Keratinocyte (primary cell): ENCODE measurements at regions not wholly inside any gene's neighbourhood (a gene's known extent, or its start where the extent isn't known, plus 50 kb on each side); places are given as distances from the start of the nearest gene placed in this dataset.

Source experiments
- DNase-seq: peaks from one replicate; pipeline ENCODE4 v3.0.0-alpha.2; 2011; ENCODE audit warnings: low read depth, missing footprints, low spot score
- FAIRE-seq: peaks from 2 replicates; lab custom pipeline; 2011; peaks lifted over from hg19 to GRCh38; lab: Jason Lieb, UNC
- H2AFZ ChIP-seq: 2 replicates; pipeline ENCODE4 v1.6.0; 2012; ENCODE audit warnings: low read length, control low read depth, inconsistent platforms; ENCODE audit not compliant: control insufficient read depth
- H3K27ac ChIP-seq: 2 replicates; pipeline ENCODE4 v1.5.1; 2011; ENCODE audit warnings: low read length; ENCODE audit not compliant: control insufficient read depth, insufficient read depth
- H3K27me3 ChIP-seq: 3 replicates; pipeline ENCODE4 v1.6.0; 2011; ENCODE audit warnings: low read length; ENCODE audit not compliant: control insufficient read depth, insufficient read depth; ENCODE audit errors: extremely low read depth
- H3K36me3 ChIP-seq, 2 experiments: 2 replicates in 1 of 2; 3 replicates in 1 of 2; pipeline ENCODE4 v1.5.1; 2011; ENCODE audit warnings: low read length in 2 of 2, mild to moderate bottlenecking in 1 of 2; ENCODE audit not compliant: control insufficient read depth in 2 of 2, insufficient read depth in 2 of 2; ENCODE audit errors: extremely low read depth in 1 of 2
- H3K4me1 ChIP-seq: 3 replicates; pipeline ENCODE4 v1.5.1; 2011; ENCODE audit warnings: low read length; ENCODE audit not compliant: control insufficient read depth, insufficient read depth; ENCODE audit errors: extremely low read depth
- H3K4me2 ChIP-seq: 3 replicates; pipeline ENCODE4 v1.6.0; 2011; ENCODE audit warnings: low read depth, low read length; ENCODE audit not compliant: control insufficient read depth, insufficient read depth; ENCODE audit errors: extremely low read depth
- H3K4me3 ChIP-seq, 3 experiments: fragments of 200-600 bp in 1 of 3; sonication (generic) in 1 of 3; 2 replicates in 2 of 3; 3 replicates in 1 of 3; pipeline ENCODE4 v1.5.1; 2011 to 2016; ENCODE audit warnings: low read length in 3 of 3, mild to moderate bottlenecking in 3 of 3, control low read depth in 2 of 3, inconsistent platforms in 1 of 3, low read depth in 1 of 3, mixed read lengths in 1 of 3, mixed run types in 1 of 3, moderate library complexity in 1 of 3; ENCODE audit not compliant: control insufficient read depth in 2 of 3, insufficient read depth in 2 of 3; ENCODE audit errors: extremely low read depth in 1 of 3
- H3K79me2 ChIP-seq: 2 replicates; pipeline ENCODE4 v1.6.0; 2012; ENCODE audit warnings: low read length; ENCODE audit not compliant: control insufficient read depth, insufficient read depth
- H3K9ac ChIP-seq: 3 replicates; pipeline ENCODE4 v1.6.0; 2011; ENCODE audit warnings: low read length; ENCODE audit not compliant: control insufficient read depth, insufficient read depth; ENCODE audit errors: extremely low read depth
- H3K9me1 ChIP-seq: 3 replicates; pipeline ENCODE4 v1.6.0; 2011; ENCODE audit warnings: low read length; ENCODE audit not compliant: control insufficient read depth, insufficient read depth; ENCODE audit errors: extremely low read depth
- H3K9me3 ChIP-seq: 2 replicates; pipeline ENCODE4 v1.5.1; 2012; ENCODE audit warnings: low read depth, low read length; ENCODE audit not compliant: control insufficient read depth
- H4K20me1 ChIP-seq: 3 replicates; pipeline ENCODE4 v1.6.0; 2011; ENCODE audit warnings: low read length; ENCODE audit not compliant: control insufficient read depth, insufficient read depth; ENCODE audit errors: extremely low read depth
- EZH2 ChIP-seq: IDR thresholded peaks from one replicate; pipeline ENCODE4 v1.6.1; 2012; ENCODE audit warnings: inconsistent platforms, mild to moderate bottlenecking, low read length, moderate library complexity
- dilution Hi-C: fragments of 300-500 bp; cut with MboI; formaldehyde crosslinking; loops from one replicate; pipeline ENCODE4 v1.7.0; 2020; ENCODE audit warnings: low sequenced_read_pairs; ENCODE audit not compliant: extremely low pct_ligation_motif_present
- TF ChIP-seq, protein P1 (sequence below), 3 experiments: IDR thresholded peaks in 1 of 3; conservative IDR thresholded peaks in 1 of 3; optimal IDR thresholded peaks in 1 of 3; 2 replicates in 2 of 3; 3 replicates in 1 of 3; pipeline versions ENCODE3 to v1.5.1; 2011; ENCODE audit warnings: low read length in 3 of 3, mild to moderate bottlenecking in 3 of 3, moderate library complexity in 2 of 3, control low read depth in 1 of 3, inconsistent platforms in 1 of 3; ENCODE audit not compliant: insufficient read depth in 2 of 3; ENCODE audit errors: extremely low read depth in 1 of 3

DNA sequence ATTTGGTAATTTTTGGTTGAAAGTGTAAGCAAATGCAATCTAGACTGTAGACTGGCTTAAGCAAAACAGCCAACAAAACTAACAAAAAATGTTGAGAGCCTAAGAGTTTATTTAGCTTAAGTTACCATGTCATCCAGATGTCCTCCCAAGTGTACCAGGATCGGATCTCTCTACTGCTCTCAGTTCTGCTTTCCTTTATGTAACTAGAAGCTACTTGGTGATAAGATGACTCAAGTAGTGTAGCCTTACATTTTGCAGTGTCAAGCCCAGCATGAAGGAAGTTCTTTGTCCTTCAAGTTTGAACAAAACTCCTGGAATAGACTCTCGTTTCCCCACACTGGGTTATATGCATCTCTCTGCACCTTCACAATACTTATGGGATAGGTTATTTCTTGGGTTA lies 1500.0 kb downstream of the STIM2 start:
- FAIRE-seq: peak; percentile 9
- DNase-seq: no peak

DNA sequence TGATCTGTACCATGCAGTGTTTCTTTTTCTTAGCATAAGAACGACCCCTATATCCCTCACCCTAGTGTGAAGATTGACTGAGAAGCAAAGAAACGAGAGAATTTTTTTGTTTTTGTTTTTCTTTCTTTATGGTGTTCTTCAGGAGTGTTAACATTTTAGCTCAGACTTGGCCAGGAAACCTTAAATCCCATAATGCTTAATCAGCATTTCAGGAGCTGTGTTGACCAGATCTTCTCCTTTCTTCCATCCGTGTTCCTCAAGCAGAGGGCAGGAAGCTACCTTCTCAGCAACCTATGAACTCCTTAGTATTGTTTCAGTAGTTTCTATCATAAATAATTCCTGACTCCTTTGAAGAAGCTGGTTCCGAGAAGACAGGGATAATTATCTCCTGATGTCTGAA lies 1501.5 kb downstream of the STIM2 start:
- Histone ChIP-seq H3K4me1 (peaks cover 3% of the 10 kb centered on the region), H3K9ac (no peak overlapping the region), H3K9me3 (no peaks in the 10 kb centered on the region), H3K27ac (no peak overlapping the region), H3K27me3 (no peaks in the 10 kb centered on the region), H3K4me2 (no peak overlapping the region), H4K20me1 (no peaks in the 10 kb centered on the region), H3K36me3 (no peaks in the 10 kb centered on the region), H3K4me3 (no peak overlapping the region), H3K79me2 (no peaks in the 10 kb centered on the region), H3K9me1 (no peaks in the 10 kb centered on the region), H2AFZ (no peak overlapping the region)
- FAIRE-seq (no peak), DNase-seq (no peak)
- TF ChIP-seq, protein P1, sequence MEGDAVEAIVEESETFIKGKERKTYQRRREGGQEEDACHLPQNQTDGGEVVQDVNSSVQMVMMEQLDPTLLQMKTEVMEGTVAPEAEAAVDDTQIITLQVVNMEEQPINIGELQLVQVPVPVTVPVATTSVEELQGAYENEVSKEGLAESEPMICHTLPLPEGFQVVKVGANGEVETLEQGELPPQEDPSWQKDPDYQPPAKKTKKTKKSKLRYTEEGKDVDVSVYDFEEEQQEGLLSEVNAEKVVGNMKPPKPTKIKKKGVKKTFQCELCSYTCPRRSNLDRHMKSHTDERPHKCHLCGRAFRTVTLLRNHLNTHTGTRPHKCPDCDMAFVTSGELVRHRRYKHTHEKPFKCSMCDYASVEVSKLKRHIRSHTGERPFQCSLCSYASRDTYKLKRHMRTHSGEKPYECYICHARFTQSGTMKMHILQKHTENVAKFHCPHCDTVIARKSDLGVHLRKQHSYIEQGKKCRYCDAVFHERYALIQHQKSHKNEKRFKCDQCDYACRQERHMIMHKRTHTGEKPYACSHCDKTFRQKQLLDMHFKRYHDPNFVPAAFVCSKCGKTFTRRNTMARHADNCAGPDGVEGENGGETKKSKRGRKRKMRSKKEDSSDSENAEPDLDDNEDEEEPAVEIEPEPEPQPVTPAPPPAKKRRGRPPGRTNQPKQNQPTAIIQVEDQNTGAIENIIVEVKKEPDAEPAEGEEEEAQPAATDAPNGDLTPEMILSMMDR (optimal IDR thresholded peaks at IDR 0.05 in 1 of 3, IDR thresholded peaks at IDR 0.05 in 1 of 3, conservative IDR thresholded peaks at IDR 0.05 in 1 of 3; ENCODE audit: extremely low read depth in 1 of 3, insufficient read depth in 2 of 3, low read length in 3 of 3): no peak
- TF ChIP-seq EZH2: no peak
- dilution Hi-C loops: no loop called here

More for the DNA sequence above, 1500.0 kb downstream of the STIM2 start:
- no peak overlapping the region for H3K4me2 ChIP-seq
- TF ChIP-seq, protein P1 (optimal IDR thresholded peaks at IDR 0.05 in 1 of 3, IDR thresholded peaks at IDR 0.05 in 1 of 3, conservative IDR thresholded peaks at IDR 0.05 in 1 of 3; ENCODE audit: extremely low read depth in 1 of 3, insufficient read depth in 2 of 3, low read length in 3 of 3): no peak
- TF ChIP-seq EZH2: no peak
- no peaks in the 10 kb centered on the region for H3K27me3 ChIP-seq
- H2AFZ ChIP-seq: peak overlapping the region; percentile 69
- no peaks in the 10 kb centered on the region for H3K4me1 ChIP-seq
- H4K20me1 ChIP-seq: no peaks in the 10 kb centered on the region
- no peak overlapping the region for H3K27ac ChIP-seq
- H3K4me3 ChIP-seq: no peak overlapping the region
- H3K9me3 ChIP-seq: no peaks in the 10 kb centered on the region
- dilution Hi-C loops: no loop called here
- H3K9me1 ChIP-seq: no peaks in the 10 kb centered on the region
- H3K9ac ChIP-seq: no peak overlapping the region
- no peaks in the 10 kb centered on the region for H3K79me2 ChIP-seq
- no peaks in the 10 kb centered on the region for H3K36me3 ChIP-seq
